Karpas-422 (cell line): ENCODE measurements at regions not wholly inside any gene's neighbourhood (a gene's known extent, or its start where the extent isn't known, plus 50 kb on each side); places are given as distances from the start of the nearest gene placed in this dataset.
"Not testable (repeated sequence)": the region's sequence is repeated elsewhere in the genome, so short reads cannot be mapped to it uniquely, and the experiment has no call there.

Source experiments
- DNase-seq: peaks from one replicate; pipeline ENCODE4 v3.0.0-alpha.2; 2015
- H2AFZ ChIP-seq: fragments of 200-600 bp; sonication (generic); 2 replicates; pipeline ENCODE4 v1.6.1; 2014; ENCODE audit warnings: antibody characterized with exemption, low read length, mixed read lengths
- H3K27ac ChIP-seq: fragments of 200-600 bp; sonication (generic); 2 replicates; pipeline ENCODE4 v1.5.1; 2014; ENCODE audit warnings: mild to moderate bottlenecking, low read length, moderate library complexity
- H3K27me3 ChIP-seq: fragments of 200-600 bp; sonication (generic); 2 replicates; pipeline ENCODE4 v1.6.1; 2014; ENCODE audit warnings: low read length, mixed read lengths
- H3K36me3 ChIP-seq: fragments of 200-600 bp; sonication (generic); 2 replicates; pipeline ENCODE4 v1.6.1; 2014; ENCODE audit warnings: low read length, mixed read lengths; ENCODE audit not compliant: insufficient read depth
- H3K4me1 ChIP-seq: fragments of 200-600 bp; sonication (generic); 2 replicates; pipeline ENCODE4 v1.6.1; 2014; ENCODE audit warnings: mild to moderate bottlenecking, low read length, mixed read lengths
- H3K4me2 ChIP-seq: fragments of 200-600 bp; sonication (generic); 2 replicates; pipeline ENCODE4 v1.6.1; 2014; ENCODE audit warnings: low read length, low read depth, mild to moderate bottlenecking; ENCODE audit not compliant: poor library complexity, severe bottlenecking
- H3K4me3 ChIP-seq: fragments of 200-600 bp; sonication (generic); 2 replicates; pipeline ENCODE4 v1.5.1; 2014; ENCODE audit warnings: mild to moderate bottlenecking, antibody characterized with exemption, low read length, mixed read lengths
- H3K79me2 ChIP-seq: fragments of 200-600 bp; sonication (generic); 2 replicates; pipeline ENCODE4 v1.6.1; 2014; ENCODE audit warnings: mild to moderate bottlenecking, low read length, mixed read lengths
- H3K9ac ChIP-seq: fragments of 200-600 bp; sonication (generic); 2 replicates; pipeline ENCODE4 v1.6.0; 2014; ENCODE audit warnings: low read length
- H3K9me2 ChIP-seq: fragments of 200-600 bp; sonication (generic), shearing (Covaris generic); replicated peaks from 2 replicates; pipeline ENCODE4 v1.6.0; 2014; ENCODE audit warnings: mild to moderate bottlenecking, low read length, moderate library complexity; ENCODE audit not compliant: insufficient read depth
- H3K9me3 ChIP-seq: fragments of 300-700, 200-600 bp; sonication (generic); 2 replicates; pipeline ENCODE4 v1.6.1; 2014; ENCODE audit warnings: low read length, mixed read lengths
- H4K20me1 ChIP-seq: fragments of 200-600 bp; sonication (generic); 2 replicates; pipeline ENCODE4 v1.6.1; 2014; ENCODE audit warnings: mild to moderate bottlenecking, antibody characterized with exemption, low read length, low read depth; ENCODE audit not compliant: insufficient read depth

- DNase-seq: no peak
- Histone ChIP-seq H3K9me2 (no peaks in the 10 kb centered on the region), H3K27ac (no peak overlapping the region), H3K36me3 (no peaks in the 10 kb centered on the region), H3K27me3 (no peaks in the 10 kb centered on the region), H3K9ac (no peak overlapping the region), H3K4me1 (no peaks in the 10 kb centered on the region), H3K79me2 (no peaks in the 10 kb centered on the region), H2AFZ (no peak overlapping the region), H3K9me3 (no peaks in the 10 kb centered on the region; the same call in 1 of the 2 replicates), H4K20me1 (no peaks in the 10 kb centered on the region), H3K4me3 (no peak overlapping the region), H3K4me2 (no peak overlapping the region)
Observed at GRCh38 chr3:96465521-96465920, 348.9 kb upstream of the EPHA6 start.

- H3K27ac ChIP-seq: no peak overlapping the region
Observed at GRCh38 chr3:96466441-96466840, 348.0 kb upstream of the EPHA6 start.

GRCh38 chr3:96467639-96468038 lies 346.8 kb upstream of the EPHA6 start:
- no peaks in the 10 kb centered on the region for H3K9me2 ChIP-seq
- H3K36me3 ChIP-seq: no peaks in the 10 kb centered on the region

More at GRCh38 chr3:96466441-96466840, 348.0 kb upstream of the EPHA6 start:
- H3K9ac ChIP-seq: no peak overlapping the region
- no peak overlapping the region for H3K4me3 ChIP-seq
- H3K4me2 ChIP-seq: no peak overlapping the region
- no peaks in the 10 kb centered on the region; the same call in 1 of the 2 replicates for H3K9me3 ChIP-seq
- no peak for DNase-seq
- no peaks in the 10 kb centered on the region for H4K20me1 ChIP-seq
- no peaks in the 10 kb centered on the region for H3K79me2 ChIP-seq
- no peak overlapping the region for H2AFZ ChIP-seq
- no peaks in the 10 kb centered on the region for H3K27me3 ChIP-seq
- no peaks in the 10 kb centered on the region for H3K36me3 ChIP-seq
- H3K9me2 ChIP-seq: no peaks in the 10 kb centered on the region
- no peaks in the 10 kb centered on the region for H3K4me1 ChIP-seq

GRCh38 chr3:96478496-96478895 lies 335.9 kb upstream of the EPHA6 start:
- Histone ChIP-seq H3K36me3 (no peaks in the 10 kb centered on the region; the same call in 1 of the 2 replicates), H3K9me3 (no peaks in the 10 kb centered on the region; the same call in 1 of the 2 replicates), H3K4me2 (no peak overlapping the region), H3K4me3 (no peak overlapping the region), H3K27ac (no peak overlapping the region), H2AFZ (no peak overlapping the region), H3K79me2 (no peaks in the 10 kb centered on the region), H4K20me1 (no peaks in the 10 kb centered on the region), H3K4me1 (peaks cover 2% of the 10 kb centered on the region; the same call in 1 of the 2 replicates), H3K9me2 (no peaks in the 10 kb centered on the region), H3K9ac (no peak overlapping the region), H3K27me3 (no peaks in the 10 kb centered on the region)
- no peak for DNase-seq

More at GRCh38 chr3:96467639-96468038, 346.8 kb upstream of the EPHA6 start:
- H3K9ac ChIP-seq: no peak overlapping the region
- no peak overlapping the region for H2AFZ ChIP-seq
- H3K27me3 ChIP-seq: no peaks in the 10 kb centered on the region
- H4K20me1 ChIP-seq: no peaks in the 10 kb centered on the region
- no peak overlapping the region for H3K4me3 ChIP-seq
- no peaks in the 10 kb centered on the region for H3K4me1 ChIP-seq
- H3K9me3 ChIP-seq: no peaks in the 10 kb centered on the region; the same call in 1 of the 2 replicates
- no peak overlapping the region for H3K4me2 ChIP-seq
- DNase-seq: no peak
- H3K79me2 ChIP-seq: no peaks in the 10 kb centered on the region
- H3K27ac ChIP-seq: no peak overlapping the region

GRCh38 chr3:96480881-96481280 lies 333.5 kb upstream of the EPHA6 start:
- Histone ChIP-seq H4K20me1 (no peaks in the 10 kb centered on the region), H3K9ac (no peak overlapping the region), H3K36me3 (no peaks in the 10 kb centered on the region; the same call in 1 of the 2 replicates), H3K4me1 (peaks cover 2% of the 10 kb centered on the region; the same call in 1 of the 2 replicates), H3K9me3 (no peaks in the 10 kb centered on the region; the same call in 1 of the 2 replicates), H3K9me2 (no peaks in the 10 kb centered on the region), H3K27me3 (no peaks in the 10 kb centered on the region), H3K4me2 (no peak overlapping the region), H2AFZ (no peak overlapping the region), H3K27ac (no peak overlapping the region), H3K4me3 (no peak overlapping the region), H3K79me2 (no peaks in the 10 kb centered on the region)
- DNase-seq: no peak

- not testable (repeated sequence) for H2AFZ ChIP-seq, H3K9ac ChIP-seq, H4K20me1 ChIP-seq, H3K27me3 ChIP-seq, H3K4me1 ChIP-seq, H3K4me3 ChIP-seq, H3K9me2 ChIP-seq, H3K4me2 ChIP-seq, DNase-seq, H3K9me3 ChIP-seq, H3K27ac ChIP-seq, H3K79me2 ChIP-seq, H3K36me3 ChIP-seq
Observed at GRCh38 chr3:96483191-96483590, 331.2 kb upstream of the EPHA6 start.

- Histone ChIP-seq H3K4me1 (no peaks in the 10 kb centered on the region), H2AFZ (no peak overlapping the region), H3K36me3 (no peaks in the 10 kb centered on the region), H3K4me3 (no peak overlapping the region), H4K20me1 (no peaks in the 10 kb centered on the region), H3K9me3 (peaks cover 4% of the 10 kb centered on the region; the same call in 1 of the 2 replicates), H3K27ac (no peak overlapping the region), H3K27me3 (no peaks in the 10 kb centered on the region), H3K9me2 (no peaks in the 10 kb centered on the region), H3K4me2 (no peak overlapping the region), H3K9ac (no peak overlapping the region), H3K79me2 (no peaks in the 10 kb centered on the region)
- DNase-seq: no peak
Observed at GRCh38 chr3:96483781-96484180, 330.6 kb upstream of the EPHA6 start.

- H3K27ac ChIP-seq: no peak overlapping the region
- no peaks in the 10 kb centered on the region for H4K20me1 ChIP-seq
- no peaks in the 10 kb centered on the region for H3K36me3 ChIP-seq
- no peak overlapping the region for H3K9ac ChIP-seq
- H3K4me2 ChIP-seq: no peak overlapping the region
- no peaks in the 10 kb centered on the region for H3K27me3 ChIP-seq
- H3K4me1 ChIP-seq: no peaks in the 10 kb centered on the region
- no peak overlapping the region for H2AFZ ChIP-seq
- no peak overlapping the region for H3K4me3 ChIP-seq
- H3K9me2 ChIP-seq: no peaks in the 10 kb centered on the region
- H3K79me2 ChIP-seq: no peaks in the 10 kb centered on the region
- peaks cover 23% of the 10 kb centered on the region for H3K9me3 ChIP-seq
- no peak for DNase-seq
Observed at GRCh38 chr3:96488708-96489107, 325.7 kb upstream of the EPHA6 start.

- Histone ChIP-seq H3K9me3 (peaks cover 30% of the 10 kb centered on the region), H2AFZ (no peak overlapping the region), H3K9me2 (no peaks in the 10 kb centered on the region), H3K4me1 (no peaks in the 10 kb centered on the region), H4K20me1 (no peaks in the 10 kb centered on the region), H3K9ac (no peak overlapping the region), H3K27ac (no peak overlapping the region), H3K36me3 (no peaks in the 10 kb centered on the region), H3K4me2 (no peak overlapping the region), H3K27me3 (no peaks in the 10 kb centered on the region), H3K79me2 (no peaks in the 10 kb centered on the region), H3K4me3 (no peak overlapping the region)
- DNase-seq: no peak
Observed at GRCh38 chr3:96491023-96491422, 323.4 kb upstream of the EPHA6 start.
